SK-N-SH treated with all-trans-retinoic acid at 6 μM for 48 hours (cell line): ENCODE measurements at regions not wholly inside any gene's neighbourhood (a gene's known extent, or its start where the extent isn't known, plus 50 kb on each side); places are given as distances from the start of the nearest gene placed in this dataset.

ENCODE experiments used
- ATAC-seq: fragments of 200-7000 bp; cut with Tn5 transposase; 3 replicates; pipeline ENCODE4 v1.9.1; 2020; ENCODE audit warnings: mild to moderate bottlenecking, moderate library complexity
- ARNTL ChIP-seq: fragments of 450-650 bp; formaldehyde crosslinking; IDR thresholded peaks from 2 replicates; pipeline ENCODE4 v1.5.0; 2020; ENCODE audit warnings: low read depth, mild to moderate bottlenecking, moderate library complexity, borderline replicate concordance
- BACH2 ChIP-seq: fragments of 250-450 bp; sonication (Bioruptor Pico); IDR thresholded peaks from 2 replicates; pipeline ENCODE4 v1.9.0; 2021; ENCODE audit warnings: mild to moderate bottlenecking, borderline replicate concordance
- CSDC2 ChIP-seq: fragments of 250-450 bp; sonication (Bioruptor Pico); IDR thresholded peaks from 2 replicates; pipeline ENCODE4 v1.5.0; 2020; ENCODE audit warnings: mild to moderate bottlenecking, moderate library complexity
- ESRRG ChIP-seq: fragments of 250-450 bp; sonication (Bioruptor Pico); IDR thresholded peaks from 2 replicates; pipeline ENCODE4 v1.6.1; 2021; ENCODE audit warnings: mild to moderate bottlenecking
- ISL1 ChIP-seq: fragments of 250-450 bp; sonication (Bioruptor Pico); IDR thresholded peaks from 2 replicates; pipeline ENCODE4 v2.1.2; 2022; ENCODE audit warnings: mild to moderate bottlenecking, moderate library complexity
- OSR1 ChIP-seq: fragments of 250-450 bp; sonication (Bioruptor Pico); IDR thresholded peaks from 2 replicates; pipeline ENCODE4 v1.8.0; 2022; ENCODE audit warnings: moderate library complexity, mild to moderate bottlenecking, inconsistent platforms
- PPARA ChIP-seq: fragments of 250-450 bp; sonication (Bioruptor Pico); IDR thresholded peaks from 2 replicates; pipeline ENCODE4 v1.5.0; 2020; ENCODE audit warnings: mild to moderate bottlenecking, borderline replicate concordance
- RARB ChIP-seq: fragments of 250-450 bp; sonication (Bioruptor Pico); IDR thresholded peaks from 2 replicates; pipeline ENCODE4 v1.8.0; 2021; ENCODE audit warnings: mild to moderate bottlenecking, moderate library complexity
- SNAI2 ChIP-seq: fragments of 250-450 bp; sonication (Bioruptor Pico); IDR thresholded peaks from 2 replicates; pipeline ENCODE4 v1.5.0; 2020; ENCODE audit warnings: mild to moderate bottlenecking, moderate library complexity
- TCF4 ChIP-seq: fragments of 250-450 bp; sonication (Bioruptor Pico); IDR thresholded peaks from 2 replicates; pipeline ENCODE4 v1.8.0; 2021; ENCODE audit warnings: mild to moderate bottlenecking, moderate library complexity, borderline replicate concordance
- TOX ChIP-seq: fragments of 250-450 bp; sonication (Bioruptor Pico); IDR thresholded peaks from 2 replicates; pipeline ENCODE4 v1.8.0; 2021; ENCODE audit warnings: mild to moderate bottlenecking, moderate library complexity, borderline replicate concordance
- ZC3H10 ChIP-seq: fragments of 250-450 bp; sonication (Bioruptor Pico); IDR thresholded peaks from 2 replicates; pipeline ENCODE4 v1.5.1; 2021; ENCODE audit warnings: mild to moderate bottlenecking, moderate library complexity
- ZFP3 ChIP-seq: fragments of 250-450 bp; sonication (Bioruptor Pico); IDR thresholded peaks from 2 replicates; pipeline ENCODE4 v1.5.0; 2020; ENCODE audit warnings: mild to moderate bottlenecking, moderate library complexity
- ZFP30 ChIP-seq: fragments of 450-650 bp; formaldehyde crosslinking; IDR thresholded peaks from 2 replicates; pipeline ENCODE4 v1.5.0; 2022; ENCODE audit warnings: mild to moderate bottlenecking, moderate library complexity
- ZNF565 ChIP-seq: fragments of 450-650 bp; formaldehyde crosslinking; conservative IDR thresholded peaks from 2 replicates; pipeline ENCODE4 v1.5.0; 2020; ENCODE audit warnings: low read depth, mild to moderate bottlenecking, moderate library complexity
- ZNF70 ChIP-seq: fragments of 450-650 bp; formaldehyde crosslinking; IDR thresholded peaks from 2 replicates; pipeline ENCODE4 v1.5.0; 2020; ENCODE audit warnings: mild to moderate bottlenecking, moderate library complexity
- TF ChIP-seq, protein P1 (sequence below): fragments of 250-450 bp; sonication (Bioruptor Pico); IDR thresholded peaks from 2 replicates; pipeline ENCODE4 v1.8.0; 2020; ENCODE audit warnings: mild to moderate bottlenecking, moderate library complexity, borderline replicate concordance
- TF ChIP-seq, protein P2 (sequence below): fragments of 250-450 bp; sonication (Bioruptor Pico); IDR thresholded peaks from 2 replicates; pipeline ENCODE4 v1.5.0; 2020; ENCODE audit warnings: mild to moderate bottlenecking, moderate library complexity
- TF ChIP-seq, protein P3 (sequence below): fragments of 250-450 bp; sonication (Bioruptor Pico); IDR thresholded peaks from 2 replicates; pipeline ENCODE4 v1.8.0; 2021; ENCODE audit warnings: low read depth, mild to moderate bottlenecking, moderate library complexity, borderline replicate concordance
- TF ChIP-seq, protein P4 (sequence below): fragments of 250-450 bp; sonication (Bioruptor Pico); IDR thresholded peaks from 2 replicates; pipeline ENCODE4 v1.5.1; 2021; ENCODE audit warnings: mild to moderate bottlenecking, moderate library complexity
- TF ChIP-seq, protein P5 (sequence below): fragments of 250-450 bp; sonication (Bioruptor Pico); IDR thresholded peaks from 2 replicates; pipeline ENCODE4 v1.5.1; 2020; ENCODE audit warnings: low read depth, mild to moderate bottlenecking, moderate library complexity

DNA sequence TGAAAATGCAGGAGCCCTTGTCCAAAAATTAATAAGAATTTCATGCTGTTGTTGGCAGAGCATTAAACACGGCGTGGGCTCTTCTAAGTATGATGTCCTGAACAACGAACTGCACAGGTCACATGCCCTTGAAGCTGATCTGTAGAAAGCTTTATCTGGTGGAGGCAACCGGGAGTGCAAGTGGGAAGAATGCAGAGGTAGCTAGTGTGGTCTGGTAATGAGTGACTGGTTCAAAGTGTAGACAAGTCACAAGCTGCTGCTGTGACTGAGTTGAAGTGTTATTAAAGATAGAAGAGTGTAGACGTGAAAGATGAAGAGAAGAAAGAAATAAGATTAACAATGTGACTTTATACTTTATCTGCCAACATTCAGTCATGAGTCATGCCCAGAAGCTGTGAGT is 361.9 kb downstream of the TTLL7 start:
- no peak for ATAC-seq
- TF ChIP-seq ISL1 (CRISPR knock-in tag) (no peak), ZFP3 (no peak), ZNF70 (CRISPR knock-in tag) (no peak), ZC3H10 (CRISPR knock-in tag) (no peak), RARB (CRISPR knock-in tag) (no peak), BACH2 (no peak), TOX (no peak), ESRRG (CRISPR knock-in tag) (no peak), SNAI2 (CRISPR knock-in tag) (no peak), TCF4 (CRISPR knock-in tag) (no peak), PPARA (CRISPR knock-in tag) (no peak), CSDC2 (CRISPR knock-in tag) (no peak), OSR1 (CRISPR knock-in tag) (no peak), ZNF565 (CRISPR knock-in tag) (no peak)
- TF ChIP-seq, protein P1, sequence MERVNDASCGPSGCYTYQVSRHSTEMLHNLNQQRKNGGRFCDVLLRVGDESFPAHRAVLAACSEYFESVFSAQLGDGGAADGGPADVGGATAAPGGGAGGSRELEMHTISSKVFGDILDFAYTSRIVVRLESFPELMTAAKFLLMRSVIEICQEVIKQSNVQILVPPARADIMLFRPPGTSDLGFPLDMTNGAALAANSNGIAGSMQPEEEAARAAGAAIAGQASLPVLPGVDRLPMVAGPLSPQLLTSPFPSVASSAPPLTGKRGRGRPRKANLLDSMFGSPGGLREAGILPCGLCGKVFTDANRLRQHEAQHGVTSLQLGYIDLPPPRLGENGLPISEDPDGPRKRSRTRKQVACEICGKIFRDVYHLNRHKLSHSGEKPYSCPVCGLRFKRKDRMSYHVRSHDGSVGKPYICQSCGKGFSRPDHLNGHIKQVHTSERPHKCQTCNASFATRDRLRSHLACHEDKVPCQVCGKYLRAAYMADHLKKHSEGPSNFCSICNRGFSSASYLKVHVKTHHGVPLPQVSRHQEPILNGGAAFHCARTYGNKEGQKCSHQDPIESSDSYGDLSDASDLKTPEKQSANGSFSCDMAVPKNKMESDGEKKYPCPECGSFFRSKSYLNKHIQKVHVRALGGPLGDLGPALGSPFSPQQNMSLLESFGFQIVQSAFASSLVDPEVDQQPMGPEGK (CRISPR knock-in tag): no peak
- TF ChIP-seq, protein P2, sequence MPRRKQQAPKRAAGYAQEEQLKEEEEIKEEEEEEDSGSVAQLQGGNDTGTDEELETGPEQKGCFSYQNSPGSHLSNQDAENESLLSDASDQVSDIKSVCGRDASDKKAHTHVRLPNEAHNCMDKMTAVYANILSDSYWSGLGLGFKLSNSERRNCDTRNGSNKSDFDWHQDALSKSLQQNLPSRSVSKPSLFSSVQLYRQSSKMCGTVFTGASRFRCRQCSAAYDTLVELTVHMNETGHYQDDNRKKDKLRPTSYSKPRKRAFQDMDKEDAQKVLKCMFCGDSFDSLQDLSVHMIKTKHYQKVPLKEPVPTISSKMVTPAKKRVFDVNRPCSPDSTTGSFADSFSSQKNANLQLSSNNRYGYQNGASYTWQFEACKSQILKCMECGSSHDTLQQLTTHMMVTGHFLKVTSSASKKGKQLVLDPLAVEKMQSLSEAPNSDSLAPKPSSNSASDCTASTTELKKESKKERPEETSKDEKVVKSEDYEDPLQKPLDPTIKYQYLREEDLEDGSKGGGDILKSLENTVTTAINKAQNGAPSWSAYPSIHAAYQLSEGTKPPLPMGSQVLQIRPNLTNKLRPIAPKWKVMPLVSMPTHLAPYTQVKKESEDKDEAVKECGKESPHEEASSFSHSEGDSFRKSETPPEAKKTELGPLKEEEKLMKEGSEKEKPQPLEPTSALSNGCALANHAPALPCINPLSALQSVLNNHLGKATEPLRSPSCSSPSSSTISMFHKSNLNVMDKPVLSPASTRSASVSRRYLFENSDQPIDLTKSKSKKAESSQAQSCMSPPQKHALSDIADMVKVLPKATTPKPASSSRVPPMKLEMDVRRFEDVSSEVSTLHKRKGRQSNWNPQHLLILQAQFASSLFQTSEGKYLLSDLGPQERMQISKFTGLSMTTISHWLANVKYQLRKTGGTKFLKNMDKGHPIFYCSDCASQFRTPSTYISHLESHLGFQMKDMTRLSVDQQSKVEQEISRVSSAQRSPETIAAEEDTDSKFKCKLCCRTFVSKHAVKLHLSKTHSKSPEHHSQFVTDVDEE: no peak

DNA sequence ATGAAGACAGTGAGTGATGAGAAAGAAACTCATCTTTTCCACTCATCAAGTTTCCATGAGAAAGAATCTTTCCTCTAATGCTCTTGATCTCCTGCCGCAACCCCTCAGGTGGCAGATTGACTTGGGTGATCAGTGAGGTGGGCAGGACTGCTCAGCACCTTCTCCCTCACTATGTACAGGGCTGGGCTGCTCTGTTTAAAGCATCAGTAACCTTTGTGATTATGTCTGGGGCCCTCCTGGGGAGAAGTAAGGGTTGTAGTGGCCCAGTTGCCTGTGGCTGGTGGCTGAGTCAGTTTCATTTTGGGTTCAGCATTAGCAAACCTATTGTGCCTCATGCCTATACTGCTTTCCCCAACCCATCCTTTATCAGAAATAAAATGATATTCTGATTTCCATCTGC is 366.0 kb downstream of the TTLL7 start:
- TF ChIP-seq, protein P3, sequence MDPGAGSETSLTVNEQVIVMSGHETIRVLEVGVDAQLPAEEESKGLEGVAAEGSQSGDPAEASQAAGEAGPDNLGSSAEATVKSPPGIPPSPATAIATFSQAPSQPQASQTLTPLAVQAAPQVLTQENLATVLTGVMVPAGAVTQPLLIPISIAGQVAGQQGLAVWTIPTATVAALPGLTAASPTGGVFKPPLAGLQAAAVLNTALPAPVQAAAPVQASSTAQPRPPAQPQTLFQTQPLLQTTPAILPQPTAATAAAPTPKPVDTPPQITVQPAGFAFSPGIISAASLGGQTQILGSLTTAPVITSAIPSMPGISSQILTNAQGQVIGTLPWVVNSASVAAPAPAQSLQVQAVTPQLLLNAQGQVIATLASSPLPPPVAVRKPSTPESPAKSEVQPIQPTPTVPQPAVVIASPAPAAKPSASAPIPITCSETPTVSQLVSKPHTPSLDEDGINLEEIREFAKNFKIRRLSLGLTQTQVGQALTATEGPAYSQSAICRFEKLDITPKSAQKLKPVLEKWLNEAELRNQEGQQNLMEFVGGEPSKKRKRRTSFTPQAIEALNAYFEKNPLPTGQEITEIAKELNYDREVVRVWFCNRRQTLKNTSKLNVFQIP (CRISPR knock-in tag): no peak
- TF ChIP-seq BACH2: no peak
- no peak for TF ChIP-seq SNAI2 (CRISPR knock-in tag)
- TF ChIP-seq ZNF565 (CRISPR knock-in tag): no peak
- TF ChIP-seq, protein P4, sequence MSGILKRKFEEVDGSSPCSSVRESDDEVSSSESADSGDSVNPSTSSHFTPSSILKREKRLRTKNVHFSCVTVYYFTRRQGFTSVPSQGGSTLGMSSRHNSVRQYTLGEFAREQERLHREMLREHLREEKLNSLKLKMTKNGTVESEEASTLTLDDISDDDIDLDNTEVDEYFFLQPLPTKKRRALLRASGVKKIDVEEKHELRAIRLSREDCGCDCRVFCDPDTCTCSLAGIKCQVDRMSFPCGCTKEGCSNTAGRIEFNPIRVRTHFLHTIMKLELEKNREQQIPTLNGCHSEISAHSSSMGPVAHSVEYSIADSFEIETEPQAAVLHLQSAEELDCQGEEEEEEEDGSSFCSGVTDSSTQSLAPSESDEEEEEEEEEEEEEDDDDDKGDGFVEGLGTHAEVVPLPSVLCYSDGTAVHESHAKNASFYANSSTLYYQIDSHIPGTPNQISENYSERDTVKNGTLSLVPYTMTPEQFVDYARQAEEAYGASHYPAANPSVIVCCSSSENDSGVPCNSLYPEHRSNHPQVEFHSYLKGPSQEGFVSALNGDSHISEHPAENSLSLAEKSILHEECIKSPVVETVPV (CRISPR knock-in tag): no peak
- no peak for TF ChIP-seq ZNF70 (CRISPR knock-in tag)
- no peak for TF ChIP-seq PPARA (CRISPR knock-in tag)
- TF ChIP-seq RARB (CRISPR knock-in tag): no peak
- TF ChIP-seq TOX: no peak
- no peak for TF ChIP-seq ISL1 (CRISPR knock-in tag)
- no peak for TF ChIP-seq CSDC2 (CRISPR knock-in tag)
- TF ChIP-seq, protein P1 (CRISPR knock-in tag): no peak
- TF ChIP-seq ARNTL (CRISPR knock-in tag): no peak
- no peak for TF ChIP-seq ZC3H10 (CRISPR knock-in tag)
- no peak for TF ChIP-seq ZFP30 (CRISPR knock-in tag)
- TF ChIP-seq, protein P2: no peak
- TF ChIP-seq, protein P5, sequence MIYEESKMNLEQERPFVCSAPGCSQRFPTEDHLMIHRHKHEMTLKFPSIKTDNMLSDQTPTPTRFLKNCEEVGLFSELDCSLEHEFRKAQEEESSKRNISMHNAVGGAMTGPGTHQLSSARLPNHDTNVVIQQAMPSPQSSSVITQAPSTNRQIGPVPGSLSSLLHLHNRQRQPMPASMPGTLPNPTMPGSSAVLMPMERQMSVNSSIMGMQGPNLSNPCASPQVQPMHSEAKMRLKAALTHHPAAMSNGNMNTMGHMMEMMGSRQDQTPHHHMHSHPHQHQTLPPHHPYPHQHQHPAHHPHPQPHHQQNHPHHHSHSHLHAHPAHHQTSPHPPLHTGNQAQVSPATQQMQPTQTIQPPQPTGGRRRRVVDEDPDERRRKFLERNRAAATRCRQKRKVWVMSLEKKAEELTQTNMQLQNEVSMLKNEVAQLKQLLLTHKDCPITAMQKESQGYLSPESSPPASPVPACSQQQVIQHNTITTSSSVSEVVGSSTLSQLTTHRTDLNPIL (CRISPR knock-in tag): no peak
- no peak for TF ChIP-seq ZFP3
- no peak for ATAC-seq
